ENCODE measurements at regions not wholly inside any gene's neighbourhood (a gene's known extent, or its start where the extent isn't known, plus 50 kb on each side); places are given as distances from the start of the nearest gene placed in this dataset.
"Not testable (repeated sequence)": the region's sequence is repeated elsewhere in the genome, so short reads cannot be mapped to it uniquely, and the experiment has no call there.

- Mint-ChIP-seq H3K36me3 (ENCODE audit: insufficient read depth, unreplicated experiment) (no peaks in the 10 kb centered on the region), H3K4me3 (ENCODE audit: low read depth, unreplicated experiment) (no peak overlapping the region), H3K27ac (ENCODE audit: unreplicated experiment) (no peak overlapping the region), H3K9me3 (ENCODE audit: low read depth, unreplicated experiment) (peaks cover 14% of the 10 kb centered on the region), H3K27me3 (ENCODE audit: unreplicated experiment) (no peaks in the 10 kb centered on the region), H3K4me1 (ENCODE audit: low read depth, unreplicated experiment) (no peaks in the 10 kb centered on the region)
- intact Hi-C loops (cut with micrococcal nuclease; ENCODE audit: unreplicated experiment), result no loop called here
- CTCF ChIA-PET, result no interaction called here
- no peak for TF ChIP-seq CTCF (IDR thresholded peaks at IDR 0.05; ENCODE audit: unreplicated experiment)
- no peak for DNase-seq
- BruUV-seq (replicated peaks), result no TSS peak
These were observed 434.9 kb downstream of the ICE1 start for GRCh38 chr5:5857396-5857795.

- CTCF ChIA-PET, result no interaction called here
- Mint-ChIP-seq H3K27me3 (ENCODE audit: unreplicated experiment) (no peaks in the 10 kb centered on the region), H3K4me3 (ENCODE audit: low read depth, unreplicated experiment) (no peak overlapping the region), H3K36me3 (ENCODE audit: insufficient read depth, unreplicated experiment) (no peaks in the 10 kb centered on the region), H3K9me3 (ENCODE audit: low read depth, unreplicated experiment) (peaks cover 16% of the 10 kb centered on the region), H3K4me1 (ENCODE audit: low read depth, unreplicated experiment) (no peaks in the 10 kb centered on the region), H3K27ac (ENCODE audit: unreplicated experiment) (no peak overlapping the region)
- no TSS peak for BruUV-seq (replicated peaks)
- no peak for DNase-seq
- no peak for TF ChIP-seq CTCF (IDR thresholded peaks at IDR 0.05; ENCODE audit: unreplicated experiment)
- intact Hi-C loops (cut with micrococcal nuclease; ENCODE audit: unreplicated experiment), result no loop called here
These were observed 431.6 kb downstream of the ICE1 start for GRCh38 chr5:5854087-5854486.

DNA sequence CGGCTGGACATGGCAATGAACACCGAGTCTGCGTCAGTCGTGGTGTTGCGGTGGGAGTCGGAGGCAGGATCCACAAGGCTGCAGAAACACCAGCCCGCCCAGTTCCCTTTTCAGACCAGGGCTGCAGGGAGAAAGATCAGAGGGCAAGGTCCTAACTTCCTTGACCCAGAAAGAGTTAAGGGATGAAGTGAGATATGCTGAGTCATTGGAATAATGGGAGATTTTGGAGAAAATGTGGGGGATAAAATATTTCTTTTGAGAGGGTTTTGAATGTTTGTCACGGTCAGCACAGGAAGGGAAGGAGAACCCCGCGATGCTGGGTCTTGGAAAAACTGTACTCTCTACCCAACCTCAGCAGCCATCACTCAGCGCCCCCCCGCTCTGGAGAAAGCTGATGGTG is 416.0 kb downstream of the ICE1 start:
- no TSS peak for BruUV-seq (replicated peaks)
- Mint-ChIP-seq H3K4me1 (ENCODE audit: low read depth, unreplicated experiment) (no peaks in the 10 kb centered on the region), H3K9me3 (ENCODE audit: low read depth, unreplicated experiment) (peaks cover 5% of the 10 kb centered on the region), H3K4me3 (ENCODE audit: low read depth, unreplicated experiment) (no peak overlapping the region), H3K27me3 (ENCODE audit: unreplicated experiment) (no peaks in the 10 kb centered on the region), H3K27ac (ENCODE audit: unreplicated experiment) (no peak overlapping the region), H3K36me3 (ENCODE audit: insufficient read depth, unreplicated experiment) (no peaks in the 10 kb centered on the region)
- no peak for TF ChIP-seq CTCF (IDR thresholded peaks at IDR 0.05; ENCODE audit: unreplicated experiment)
- CTCF ChIA-PET, result no interaction called here
- intact Hi-C loops (cut with micrococcal nuclease; ENCODE audit: unreplicated experiment), result no loop called here
- no peak for DNase-seq

DNA sequence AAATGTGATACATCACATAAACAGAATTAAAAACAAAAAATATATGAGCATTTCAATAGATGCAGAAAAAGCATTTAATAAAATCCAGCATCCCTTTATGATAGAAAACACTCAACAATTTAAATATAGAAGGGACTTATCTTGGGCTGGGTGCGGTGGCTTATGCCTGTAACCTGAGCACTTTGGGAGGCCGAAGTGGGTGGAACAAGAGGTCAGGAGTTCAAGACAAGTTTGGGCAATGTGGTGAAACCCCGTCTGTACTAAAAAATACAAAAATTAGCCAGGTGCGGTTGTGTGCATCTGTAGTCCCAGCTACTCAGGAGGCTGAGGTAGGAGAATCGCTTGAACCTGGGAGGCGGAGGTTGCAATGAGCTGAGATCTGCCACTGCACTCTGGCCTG is 409.1 kb downstream of the ICE1 start:
- H3K9me3 Mint-ChIP-seq (ENCODE audit: low read depth, unreplicated experiment); H3K4me3 Mint-ChIP-seq (ENCODE audit: low read depth, unreplicated experiment); H3K27ac Mint-ChIP-seq (ENCODE audit: unreplicated experiment); H3K36me3 Mint-ChIP-seq (ENCODE audit: insufficient read depth, unreplicated experiment); DNase-seq; CTCF ChIA-PET; intact Hi-C loops (cut with micrococcal nuclease; ENCODE audit: unreplicated experiment); H3K27me3 Mint-ChIP-seq (ENCODE audit: unreplicated experiment); BruUV-seq (replicated peaks); H3K4me1 Mint-ChIP-seq (ENCODE audit: low read depth, unreplicated experiment): not testable (repeated sequence)

- CTCF ChIA-PET, result no interaction called here
- intact Hi-C loops (cut with micrococcal nuclease; ENCODE audit: unreplicated experiment), result no loop called here
- Mint-ChIP-seq H3K27me3 (ENCODE audit: unreplicated experiment) (no peaks in the 10 kb centered on the region), H3K27ac (ENCODE audit: unreplicated experiment) (no peak overlapping the region), H3K4me1 (ENCODE audit: low read depth, unreplicated experiment) (no peaks in the 10 kb centered on the region), H3K36me3 (ENCODE audit: insufficient read depth, unreplicated experiment) (no peaks in the 10 kb centered on the region), H3K9me3 (ENCODE audit: low read depth, unreplicated experiment) (peaks cover 6% of the 10 kb centered on the region), H3K4me3 (ENCODE audit: low read depth, unreplicated experiment) (no peak overlapping the region)
- DNase-seq, result no peak
- no TSS peak for BruUV-seq (replicated peaks)
- TF ChIP-seq CTCF (IDR thresholded peaks at IDR 0.05; ENCODE audit: unreplicated experiment), result no peak
These were observed 406.1 kb downstream of the ICE1 start for GRCh38 chr5:5828619-5829018.

Data from Calu3 (cell line).